ENCODE measurements at regions not wholly inside any gene's neighbourhood (a gene's known extent, or its start where the extent isn't known, plus 50 kb on each side); places are given as distances from the start of the nearest gene placed in this dataset.

DNA sequence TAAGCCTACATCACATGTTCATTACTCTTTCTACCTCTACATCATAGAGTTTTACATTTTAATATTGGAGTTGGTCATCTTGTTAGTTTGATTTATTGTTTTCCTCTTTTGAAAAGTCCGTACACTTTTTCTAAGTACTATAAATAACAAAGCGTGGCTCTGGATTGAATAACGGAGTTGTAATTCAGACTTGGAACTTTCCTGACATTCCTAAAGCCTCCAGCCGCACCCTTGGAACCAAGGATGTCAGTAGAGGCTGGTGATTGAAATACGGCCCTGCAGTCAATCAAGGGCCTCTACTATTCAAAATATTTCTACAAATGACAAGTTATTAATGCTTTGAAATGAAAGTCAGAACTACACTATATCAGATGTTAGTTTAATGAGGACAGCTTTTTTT is 301.9 kb upstream of the TBX18 start:
- TF ChIP-seq BHLHE40 (IDR thresholded peaks at IDR 0.05; ENCODE audit: borderline replicate concordance) (no peak), ARNT (IDR thresholded peaks at IDR 0.05) (no peak), ZNF384 (IDR thresholded peaks at IDR 0.05) (no peak), FOXM1 (IDR thresholded peaks at IDR 0.05; ENCODE audit: borderline replicate concordance) (no peak), SP1 (IDR thresholded peaks at IDR 0.05) (no peak), L3MBTL2 (conservative IDR thresholded peaks at IDR 0.05) (no peak), ELF4 (IDR thresholded peaks at IDR 0.05) (no peak), FOXA1 (IDR thresholded peaks at IDR 0.05) (no peak), FOXK2 (IDR thresholded peaks at IDR 0.05) (no peak), CTBP1 (IDR thresholded peaks at IDR 0.05; ENCODE audit: borderline replicate concordance) (no peak), NFRKB (IDR thresholded peaks at IDR 0.05) (no peak), SUZ12 (IDR thresholded peaks at IDR 0.05) (no peak), PKNOX1 (IDR thresholded peaks at IDR 0.05) (peak; percentile 27)

Data from HEK293T (cell line).